Neuronal stem cell (in vitro differentiated cells): ENCODE measurements at regions not wholly inside any gene's neighbourhood (a gene's known extent, or its start where the extent isn't known, plus 50 kb on each side); places are given as distances from the start of the nearest gene placed in this dataset.

ENCODE experiments used
- DNase-seq: peaks from one replicate; pipeline ENCODE4 v3.0.0-alpha.2; 2013; ENCODE audit warnings: low spot score
- H2AFZ ChIP-seq: one replicate; pipeline ENCODE4 v1.6.1; 2013; ENCODE audit warnings: mild to moderate bottlenecking, low read length, inconsistent platforms
- H2AK5ac ChIP-seq: 2 replicates; pipeline ENCODE4 v1.6.1; 2013; ENCODE audit warnings: low read depth, mild to moderate bottlenecking, inconsistent platforms, low read length, moderate library complexity, mixed read lengths
- H2BK120ac ChIP-seq: 2 replicates; pipeline ENCODE4 v1.6.1; 2013; ENCODE audit warnings: low read depth, mild to moderate bottlenecking, inconsistent platforms, low read length, moderate library complexity, mixed read lengths
- H2BK12ac ChIP-seq: one replicate; pipeline ENCODE4 v1.6.1; 2013; ENCODE audit warnings: low read length, inconsistent platforms
- H2BK15ac ChIP-seq: 2 replicates; pipeline ENCODE4 v1.6.1; 2013; ENCODE audit warnings: mild to moderate bottlenecking, low read length, inconsistent platforms, mixed read lengths
- H2BK5ac ChIP-seq: one replicate; pipeline ENCODE4 v1.6.1; 2013; ENCODE audit warnings: inconsistent platforms, mild to moderate bottlenecking, low read length, moderate library complexity
- H3K14ac ChIP-seq: one replicate; pipeline ENCODE4 v1.6.1; 2013; ENCODE audit warnings: low read length, inconsistent platforms
- H3K18ac ChIP-seq: 2 replicates; pipeline ENCODE4 v1.6.1; 2013; ENCODE audit warnings: low read length, inconsistent platforms
- H3K23ac ChIP-seq: 2 replicates; pipeline ENCODE4 v1.6.1; 2013; ENCODE audit warnings: low read depth, mild to moderate bottlenecking, mixed read lengths, low read length, inconsistent platforms; ENCODE audit not compliant: poor library complexity
- H3K27ac ChIP-seq: replicated peaks from 3 replicates; pipeline ENCODE4 v1.5.1; 2013; ENCODE audit warnings: low read length, inconsistent platforms
- H3K27me3 ChIP-seq, 3 experiments: 2 replicates each; pipeline ENCODE4 v1.6.1; 2013; ENCODE audit warnings: low read length in 3 of 3, mild to moderate bottlenecking in 2 of 3, inconsistent platforms in 1 of 3, low read depth in 1 of 3, mixed read lengths in 1 of 3, moderate library complexity in 1 of 3; ENCODE audit not compliant: control insufficient read depth in 3 of 3, insufficient read depth in 3 of 3
- H3K36me3 ChIP-seq, 2 donors: replicated peaks in 1 of 2; 2 replicates each; pipeline ENCODE4 v1.6.1; 2013; ENCODE audit warnings: low read length in 2 of 2; ENCODE audit not compliant: control insufficient read depth in 2 of 2, insufficient read depth in 2 of 2
- H3K4ac ChIP-seq: 2 replicates; pipeline ENCODE4 v1.6.1; 2013; ENCODE audit warnings: inconsistent platforms, mild to moderate bottlenecking, low read length, moderate library complexity
- H3K4me1 ChIP-seq, 2 donors: 1 replicate in 1 of 2; 2 replicates in 1 of 2; pipeline ENCODE4 v1.6.1; 2013; ENCODE audit warnings: low read length in 2 of 2, low read depth in 1 of 2; ENCODE audit not compliant: control insufficient read depth in 2 of 2, insufficient read depth in 1 of 2
- H3K4me2 ChIP-seq: one replicate; pipeline ENCODE4 v1.6.1; 2013; ENCODE audit warnings: mild to moderate bottlenecking, low read length, inconsistent platforms; ENCODE audit not compliant: insufficient read depth, poor library complexity, severe bottlenecking
- H3K4me3 ChIP-seq, 2 donors: 2 replicates each; pipeline ENCODE4 v1.5.1; 2013; ENCODE audit warnings: low read length in 2 of 2, mild to moderate bottlenecking in 2 of 2, inconsistent platforms in 1 of 2, moderate library complexity in 1 of 2
- H3K79me1 ChIP-seq: one replicate; pipeline ENCODE4 v1.6.1; 2013; ENCODE audit warnings: low read depth, mild to moderate bottlenecking, inconsistent platforms, low read length, moderate library complexity
- H3K9ac ChIP-seq: one replicate; pipeline ENCODE4 v1.6.1; 2013; ENCODE audit warnings: mild to moderate bottlenecking, low read depth, low read length, inconsistent platforms; ENCODE audit not compliant: poor library complexity
- H3K9me3 ChIP-seq, 2 donors: replicated peaks in 1 of 2; 2 replicates each; pipeline versions ENCODE3 to v1.6.1; 2013; ENCODE audit warnings: low read length in 2 of 2, mild to moderate bottlenecking in 2 of 2, inconsistent platforms in 1 of 2, low read depth in 1 of 2, mixed read lengths in 1 of 2, moderate library complexity in 1 of 2; ENCODE audit not compliant: control insufficient read depth in 2 of 2, insufficient read depth in 1 of 2
- H4K8ac ChIP-seq: one replicate; pipeline ENCODE4 v1.6.1; 2013; ENCODE audit warnings: low read depth, mild to moderate bottlenecking, inconsistent platforms, low read length, moderate library complexity
- H4K91ac ChIP-seq: one replicate; pipeline ENCODE4 v1.6.1; 2013; ENCODE audit warnings: low read length, low read depth, mild to moderate bottlenecking, inconsistent platforms; ENCODE audit not compliant: poor library complexity
- WGBS, 2 donors: extraction: QIAGEN DNeasy Blood & Tissue Kit; methylation state at CpG; one replicate each; pipeline ENCODE4 v1.1.7; 2013; ENCODE audit warnings: missing lambda C conversion rate in 2 of 2, mixed read lengths in 1 of 2; ENCODE audit not compliant: insufficient read length in 2 of 2, insufficient replicate concordance in 1 of 2; ENCODE audit errors: extremely low coverage in 2 of 2; 5-methylcytosine and 5-hydroxymethylcytosine counted together

- Histone ChIP-seq H2BK15ac (no peak overlapping the region), H3K4me2 (no peak overlapping the region), H3K4me1 (peaks cover 9 to 15% of the 10 kb centered on the region in 2 donors), H2BK12ac (no peak overlapping the region), H3K27ac (no peak overlapping the region), H3K4ac (no peak overlapping the region), H3K79me1 (no peaks in the 10 kb centered on the region), H3K14ac (no peak overlapping the region), H4K8ac (no peak overlapping the region), H4K91ac (no peak overlapping the region), H3K4me3 (no peak overlapping the region), H3K23ac (no peak overlapping the region), H3K9ac (no peak overlapping the region), H2AK5ac (no peak overlapping the region), H3K9me3 (no peaks in the 10 kb centered on the region), H3K18ac (peak overlapping the region; percentile 45), H2BK120ac (no peak overlapping the region), H3K36me3 (no peaks in the 10 kb centered on the region), H2AFZ (peak overlapping the region; percentile 15), H2BK5ac (no peak overlapping the region), H3K27me3 (no peaks in the 10 kb centered on the region)
- DNase-seq = no peak
- WGBS, 2 donors = no CpG with 5 or more reads among the region's 8 CpGs
These were observed 145.5 kb upstream of the IRF2BP2 start for GRCh38 chr1:234755449-234755863.

DNA sequence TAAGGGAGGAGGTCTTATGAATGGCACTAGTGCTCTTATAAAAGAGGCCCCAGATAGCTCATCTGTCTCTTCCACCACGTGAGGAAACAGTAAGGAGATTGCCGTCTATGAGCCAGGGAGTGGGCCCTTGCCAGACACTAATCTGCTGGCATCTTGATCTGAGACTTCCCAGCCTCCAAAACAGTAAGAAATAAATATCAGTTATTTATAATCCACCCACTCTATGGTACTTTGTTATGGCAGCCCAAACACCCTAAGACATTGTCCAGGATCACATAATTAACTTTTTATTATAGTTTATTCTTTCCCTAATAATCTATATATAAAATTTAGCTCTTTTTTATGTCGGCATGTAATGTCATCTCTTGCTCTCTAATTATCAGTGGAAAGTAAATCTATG is 144.0 kb upstream of the IRF2BP2 start:
- H3K27me3 ChIP-seq = no peaks in the 10 kb centered on the region
- WGBS, 2 donors = no CpG with 5 or more reads among the region's 3 CpGs
- no peaks in the 10 kb centered on the region for H3K79me1 ChIP-seq
- no peak overlapping the region for H3K18ac ChIP-seq
- H2BK12ac ChIP-seq = no peak overlapping the region
- no peak overlapping the region for H3K4me2 ChIP-seq
- H3K27ac ChIP-seq = no peak overlapping the region
- no peak overlapping the region for H3K4me3 ChIP-seq
- H4K8ac ChIP-seq = no peak overlapping the region
- H3K4me1 ChIP-seq = peaks cover 3 to 9% of the 10 kb centered on the region in 2 donors
- no peak overlapping the region for H3K9ac ChIP-seq
- H2BK15ac ChIP-seq = no peak overlapping the region
- no peak overlapping the region for H3K14ac ChIP-seq
- H2BK120ac ChIP-seq = no peak overlapping the region
- H2AK5ac ChIP-seq = no peak overlapping the region
- DNase-seq = no peak
- H2BK5ac ChIP-seq = no peak overlapping the region
- H3K4ac ChIP-seq = no peak overlapping the region
- no peaks in the 10 kb centered on the region for H3K36me3 ChIP-seq
- H3K23ac ChIP-seq = no peak overlapping the region
- no peak overlapping the region for H4K91ac ChIP-seq
- H3K9me3 ChIP-seq = no peaks in the 10 kb centered on the region
- no peak overlapping the region for H2AFZ ChIP-seq

DNA sequence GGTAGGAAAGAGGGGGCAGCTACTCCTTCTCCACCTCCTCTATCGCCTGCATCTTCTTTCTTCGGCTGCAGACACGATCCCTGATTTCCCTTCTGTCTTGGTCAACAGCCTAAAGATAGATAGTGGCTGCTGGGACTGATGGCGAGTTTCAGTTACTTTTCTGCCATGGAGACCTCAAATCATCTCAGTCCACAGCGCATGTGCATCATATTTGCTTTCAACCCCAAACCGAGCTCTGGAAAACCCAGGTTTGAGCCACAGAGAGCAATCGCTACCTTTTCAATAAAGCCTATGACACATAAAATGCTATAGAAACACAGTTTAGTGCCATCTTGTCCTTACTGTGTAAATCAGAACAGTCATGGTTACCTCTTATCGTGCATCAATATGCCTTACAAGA is 142.9 kb upstream of the IRF2BP2 start:
- Histone ChIP-seq H3K9me3 (no peaks in the 10 kb centered on the region), H3K36me3 (no peaks in the 10 kb centered on the region), H3K4me3 (no peak overlapping the region), H3K18ac (no peak overlapping the region), H2AFZ (no peak overlapping the region), H3K9ac (no peak overlapping the region), H3K27me3 (no peaks in the 10 kb centered on the region), H3K4ac (no peak overlapping the region), H2BK5ac (no peak overlapping the region), H4K8ac (no peak overlapping the region), H2BK12ac (no peak overlapping the region), H3K14ac (no peak overlapping the region), H3K4me1 (peaks cover 3 to 9% of the 10 kb centered on the region in 2 donors), H3K27ac (no peak overlapping the region), H4K91ac (no peak overlapping the region), H3K4me2 (no peak overlapping the region), H3K23ac (no peak overlapping the region), H2BK120ac (no peak overlapping the region), H2AK5ac (no peak overlapping the region), H2BK15ac (no peak overlapping the region), H3K79me1 (no peaks in the 10 kb centered on the region)
- no CpG with 5 or more reads among the region's 8 CpGs for WGBS, 2 donors
- no peak for DNase-seq

DNA sequence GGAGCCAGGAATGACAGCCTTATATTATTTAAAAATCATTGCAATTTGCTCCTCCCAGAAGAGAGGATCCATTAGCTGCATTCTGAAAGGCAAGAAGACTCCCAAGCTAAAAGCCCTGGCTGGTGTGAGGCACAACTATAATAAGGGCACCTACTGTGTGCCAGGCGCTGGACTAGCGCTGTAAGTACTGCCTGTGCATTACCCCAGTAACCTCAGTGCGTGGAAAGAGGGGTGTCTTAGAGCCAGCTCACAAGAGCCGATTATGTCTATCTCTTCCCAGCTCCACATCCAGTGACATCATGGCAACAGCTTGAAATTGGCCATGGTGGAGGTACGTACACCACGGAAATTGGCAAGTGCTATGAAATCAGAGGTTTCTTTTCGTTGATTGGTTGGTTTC is 141.7 kb upstream of the IRF2BP2 start:
- Histone ChIP-seq H3K36me3 (no peaks in the 10 kb centered on the region), H2BK15ac (no peak overlapping the region), H3K18ac (no peak overlapping the region), H3K27me3 (no peaks in the 10 kb centered on the region), H3K79me1 (no peaks in the 10 kb centered on the region), H3K4me1 (peaks cover 8 to 12% of the 10 kb centered on the region in 2 donors), H2AFZ (no peak overlapping the region), H3K23ac (no peak overlapping the region), H3K9me3 (no peaks in the 10 kb centered on the region), H4K91ac (no peak overlapping the region), H3K9ac (no peak overlapping the region), H3K4me3 (no peak overlapping the region), H2AK5ac (no peak overlapping the region), H4K8ac (no peak overlapping the region), H3K4me2 (no peak overlapping the region), H2BK120ac (no peak overlapping the region), H2BK12ac (no peak overlapping the region), H3K4ac (no peak overlapping the region), H2BK5ac (no peak overlapping the region), H3K27ac (no peak overlapping the region), H3K14ac (no peak overlapping the region)
- DNase-seq = no peak
- no CpG with 5 or more reads among the region's 7 CpGs for WGBS, 2 donors
